H7 (cell line): ENCODE measurements at regions not wholly inside any gene's neighbourhood (a gene's known extent, or its start where the extent isn't known, plus 50 kb on each side); places are given as distances from the start of the nearest gene placed in this dataset.
"Not testable (repeated sequence)": the region's sequence is repeated elsewhere in the genome, so short reads cannot be mapped to it uniquely, and the experiment has no call there.

Experiments used
- DNase-seq: peaks from one replicate; pipeline ENCODE4 v3.0.0; 2012
- H3K27me3 ChIP-seq: 2 replicates; pipeline ENCODE4 v1.6.0; 2011; ENCODE audit warnings: mild to moderate bottlenecking, low read length; ENCODE audit not compliant: control insufficient read depth, insufficient read depth
- H3K36me3 ChIP-seq: replicated peaks from 2 replicates; pipeline ENCODE4 v1.5.1; 2011; ENCODE audit warnings: low read length; ENCODE audit not compliant: control insufficient read depth, insufficient read depth
- H3K4me3 ChIP-seq: 2 replicates; pipeline ENCODE4 v1.5.1; 2011; ENCODE audit warnings: low read depth, mild to moderate bottlenecking, control low read depth, low read length, moderate library complexity; ENCODE audit not compliant: insufficient read depth

DNA sequence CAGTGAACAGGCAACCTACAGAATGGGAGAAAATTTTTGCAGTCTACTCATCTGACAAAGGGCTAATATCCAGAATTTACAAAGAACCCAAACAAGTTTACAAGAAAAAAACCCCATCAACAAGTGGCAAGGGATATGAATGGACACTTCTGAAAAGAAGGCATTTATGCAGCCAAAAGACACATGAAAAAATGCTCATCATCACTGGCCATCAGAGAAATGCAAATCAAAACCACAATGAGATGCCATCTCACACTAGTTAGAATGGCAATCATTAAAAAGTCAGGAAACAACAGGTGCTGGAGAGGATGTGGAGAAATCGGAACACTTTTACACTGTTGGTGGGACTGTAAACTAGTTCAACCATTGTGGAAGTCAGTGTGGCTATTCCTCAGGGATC, 80.3 kb downstream of the ZNF474 start:
- not testable (repeated sequence) for DNase-seq, H3K36me3 ChIP-seq, H3K27me3 ChIP-seq, H3K4me3 ChIP-seq

- H3K27me3 ChIP-seq: no peaks in the 10 kb centered on the region
- H3K36me3 ChIP-seq: no peaks in the 10 kb centered on the region
- no peak for DNase-seq
- H3K4me3 ChIP-seq: no peak overlapping the region
These were observed 89.4 kb downstream of the ZNF474 start for GRCh38 chr5:122218778-122219177.

- Histone ChIP-seq H3K4me3 (no peak overlapping the region), H3K27me3 (no peaks in the 10 kb centered on the region), H3K36me3 (no peaks in the 10 kb centered on the region)
- no peak for DNase-seq
These were observed 90.3 kb downstream of the ZNF474 start for GRCh38 chr5:122219436-122220166.

DNA sequence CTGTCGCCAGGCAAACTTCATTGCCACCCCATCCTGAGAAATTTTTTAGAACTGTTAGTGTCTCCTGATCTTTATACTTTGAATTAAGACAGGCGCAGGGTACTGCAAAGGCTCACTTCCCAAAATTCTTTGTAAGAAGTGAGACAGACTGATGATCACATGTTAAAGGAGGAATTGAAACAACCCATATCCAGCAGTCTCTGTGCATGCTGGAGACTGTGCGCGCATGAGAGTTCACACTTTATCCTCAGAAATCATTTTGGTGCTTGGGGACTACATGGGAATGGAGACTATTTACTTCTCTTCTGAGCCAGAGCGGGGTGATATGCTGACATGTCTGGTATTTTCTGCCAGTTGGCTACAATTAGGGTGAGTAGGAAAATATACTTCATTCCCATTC, 91.2 kb downstream of the ZNF474 start:
- no peak overlapping the region for H3K4me3 ChIP-seq
- no peaks in the 10 kb centered on the region for H3K36me3 ChIP-seq
- H3K27me3 ChIP-seq: no peaks in the 10 kb centered on the region
- DNase-seq: no peak

GRCh38 chr5:122221857-122222256, 90.2 kb upstream of the SNCAIP start:
- no peak for DNase-seq
- Histone ChIP-seq H3K4me3 (no peak overlapping the region), H3K27me3 (no peaks in the 10 kb centered on the region), H3K36me3 (no peaks in the 10 kb centered on the region)

DNA sequence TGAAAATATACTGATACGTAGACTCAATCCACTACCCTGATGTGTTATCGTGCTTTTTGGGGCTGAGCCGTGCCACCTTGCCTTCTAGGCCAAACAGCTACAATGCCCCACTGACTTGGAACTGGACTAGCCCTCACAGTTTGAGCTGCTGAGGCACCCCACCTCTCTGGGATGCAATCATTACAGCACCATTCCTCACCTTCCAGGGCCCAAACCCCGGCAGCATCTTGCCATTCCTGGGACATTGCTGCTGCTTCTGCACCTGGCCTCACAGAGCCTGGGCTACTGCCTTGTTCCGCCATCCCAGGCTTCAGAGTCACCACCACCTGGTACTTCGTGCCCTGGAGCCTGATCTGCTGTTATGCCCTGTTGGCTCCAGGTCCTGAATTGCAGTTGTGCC, 89.5 kb upstream of the SNCAIP start:
- DNase-seq: no peak
- Histone ChIP-seq H3K36me3 (no peaks in the 10 kb centered on the region), H3K27me3 (no peaks in the 10 kb centered on the region), H3K4me3 (no peak overlapping the region)

DNA sequence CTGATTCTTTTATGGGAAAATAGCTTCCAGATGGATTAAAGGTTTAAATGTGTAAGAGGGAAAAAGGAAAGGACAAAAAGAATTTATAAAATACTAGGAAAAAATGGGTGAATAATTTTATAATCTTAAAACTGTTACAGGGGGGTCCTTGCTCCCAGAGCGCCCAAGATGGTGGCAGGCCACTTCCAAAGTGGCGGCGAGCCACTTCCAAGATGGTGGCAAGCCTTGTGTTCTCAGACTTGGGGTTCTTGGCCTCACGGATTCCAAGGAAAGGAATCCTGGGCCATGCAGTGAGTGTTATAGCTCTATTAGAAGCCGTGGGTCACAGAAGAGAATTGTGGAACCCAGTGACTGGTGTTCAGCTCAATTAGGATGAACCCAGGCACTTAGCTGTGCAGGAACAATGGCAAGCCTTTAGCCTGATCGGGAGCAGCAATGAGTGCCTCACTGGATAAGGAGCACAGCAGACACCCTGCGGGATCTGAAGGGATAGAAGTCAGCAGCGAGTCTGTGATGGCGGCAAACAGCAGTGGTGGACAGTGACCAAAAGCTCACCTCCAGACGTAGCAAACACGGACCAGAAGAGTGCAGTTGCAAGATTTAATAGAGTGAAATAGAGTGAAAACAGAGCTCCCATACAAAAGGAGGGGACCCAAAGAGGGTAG, 83.2 kb upstream of the SNCAIP start:
- DNase-seq: no peak
- Histone ChIP-seq H3K36me3 (no peaks in the 10 kb centered on the region), H3K4me3 (no peak overlapping the region), H3K27me3 (no peaks in the 10 kb centered on the region)

GRCh38 chr5:122229551-122229950, 82.5 kb upstream of the SNCAIP start:
- no peak overlapping the region for H3K4me3 ChIP-seq
- H3K27me3 ChIP-seq: no peaks in the 10 kb centered on the region
- H3K36me3 ChIP-seq: no peaks in the 10 kb centered on the region
- DNase-seq: no peak

DNA sequence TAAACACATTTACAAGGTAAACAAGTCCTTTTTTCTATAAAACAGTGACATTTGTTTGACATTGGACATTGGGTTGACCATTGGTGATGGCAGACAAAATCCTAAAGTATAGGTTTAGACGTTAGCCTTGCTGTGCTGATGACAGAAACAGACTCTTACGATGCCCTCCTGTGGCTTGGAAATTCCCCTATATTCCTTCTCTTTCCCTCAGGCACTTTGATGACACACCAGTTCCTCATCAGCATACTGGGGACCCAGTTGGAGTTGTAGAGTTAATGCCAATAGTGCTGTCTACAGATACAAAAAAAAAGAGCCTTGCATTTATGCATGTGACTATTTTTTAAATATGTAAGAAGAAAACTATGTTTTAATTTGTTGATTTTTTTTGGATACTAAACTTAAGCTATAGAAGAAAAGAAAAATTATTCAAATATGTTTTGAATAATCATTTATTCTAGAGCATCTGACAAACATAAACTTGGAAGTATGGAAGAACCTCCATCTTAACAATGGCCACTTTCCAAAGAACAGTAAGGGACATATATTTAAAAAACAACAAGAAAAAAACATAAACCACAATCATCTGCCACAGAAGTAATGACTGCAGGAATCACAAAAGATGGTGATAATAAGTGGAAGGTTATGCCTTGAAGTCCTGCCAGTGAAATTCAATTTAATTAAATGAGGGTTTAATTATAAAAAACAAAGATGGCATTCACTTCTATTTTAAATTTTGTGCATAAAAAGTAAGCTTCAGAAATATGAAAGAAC, 75.6 kb upstream of the SNCAIP start:
- Histone ChIP-seq H3K27me3 (no peaks in the 10 kb centered on the region), H3K36me3 (no peaks in the 10 kb centered on the region), H3K4me3 (no peak overlapping the region)
- DNase-seq: peak; percentile 2

GRCh38 chr5:122237906-122238305, 74.1 kb upstream of the SNCAIP start:
- no peak for DNase-seq
- Histone ChIP-seq H3K4me3 (no peak overlapping the region), H3K36me3 (no peaks in the 10 kb centered on the region), H3K27me3 (no peaks in the 10 kb centered on the region)

GRCh38 chr5:122252319-122252718, 59.7 kb upstream of the SNCAIP start:
- Histone ChIP-seq H3K27me3 (no peaks in the 10 kb centered on the region), H3K36me3 (no peaks in the 10 kb centered on the region), H3K4me3 (no peak overlapping the region)
- no peak for DNase-seq

- Histone ChIP-seq H3K27me3 (no peaks in the 10 kb centered on the region), H3K36me3 (no peaks in the 10 kb centered on the region), H3K4me3 (no peak overlapping the region)
- DNase-seq: no peak
These were observed 58.2 kb upstream of the SNCAIP start for GRCh38 chr5:122253794-122254193.

- DNase-seq: no peak
- Histone ChIP-seq H3K27me3 (no peaks in the 10 kb centered on the region), H3K4me3 (no peak overlapping the region), H3K36me3 (no peaks in the 10 kb centered on the region)
These were observed 55.6 kb upstream of the SNCAIP start for GRCh38 chr5:122256388-122256787.

DNA sequence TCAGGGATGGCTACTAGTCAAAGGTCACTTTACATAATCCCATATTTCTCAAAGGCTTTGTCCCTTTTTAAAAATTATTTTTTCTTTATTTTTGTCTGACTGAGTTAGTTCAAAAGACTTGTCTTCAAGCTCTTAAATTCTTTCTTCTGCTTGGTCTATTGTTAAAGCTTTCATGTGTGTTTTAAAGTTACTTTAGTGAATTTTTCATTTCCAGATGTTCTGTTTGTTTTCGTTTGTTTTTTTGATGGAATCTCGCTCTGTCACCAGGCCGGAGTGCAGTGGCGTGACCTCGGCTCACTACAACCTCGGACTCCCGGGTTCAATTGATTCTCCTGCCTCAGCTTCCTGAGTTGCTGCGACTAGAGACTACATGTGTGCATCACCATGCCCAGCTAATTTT, 55.0 kb upstream of the SNCAIP start:
- no peaks in the 10 kb centered on the region for H3K27me3 ChIP-seq
- H3K4me3 ChIP-seq: no peak overlapping the region
- DNase-seq: no peak
- no peaks in the 10 kb centered on the region for H3K36me3 ChIP-seq

- DNase-seq: no peak
- no peak overlapping the region for H3K4me3 ChIP-seq
- H3K36me3 ChIP-seq: no peaks in the 10 kb centered on the region
- no peaks in the 10 kb centered on the region for H3K27me3 ChIP-seq
These were observed 53.8 kb upstream of the SNCAIP start for GRCh38 chr5:122258241-122258640.
